Sigmoid colon (tissue), 6 donors: ENCODE measurements at regions not wholly inside any gene's neighbourhood (a gene's known extent, or its start where the extent isn't known, plus 50 kb on each side); places are given as distances from the start of the nearest gene placed in this dataset.

Experiments
- DNase-seq: peaks from one replicate; pipeline ENCODE4 v3.0.0-alpha.2; 2019
- H3K27ac ChIP-seq, 4 donors: fragments of 200-600 bp; sonication (generic); one replicate each; pipeline ENCODE4 v1.5.1; 2016 to 2019; ENCODE audit warnings: mild to moderate bottlenecking in 1 of 4
- H3K27me3 ChIP-seq, 3 donors: fragments of 200-600 bp; sonication (generic); one replicate each; pipeline ENCODE4 v1.5.1; 2019; ENCODE audit warnings: mild to moderate bottlenecking in 1 of 3
- H3K36me3 ChIP-seq, 4 donors: fragments of 200-600 bp; sonication (generic); one replicate each; pipeline ENCODE4 v1.5.1; 2016 to 2019
- H3K4me1 ChIP-seq, 4 donors: fragments of 200-600 bp; sonication (generic); one replicate each; pipeline ENCODE4 v1.5.1; 2017 to 2019
- H3K4me3 ChIP-seq, 4 donors: fragments of 200-600 bp; sonication (generic); one replicate each; pipeline ENCODE4 v1.5.1; 2017 to 2019; ENCODE audit warnings: mild to moderate bottlenecking in 2 of 4, moderate library complexity in 1 of 4
- H3K9me3 ChIP-seq, 4 donors: fragments of 200-600 bp in 3 of 4; sonication (generic) in 3 of 4; one replicate each; pipeline versions ENCODE4 v1.5.1 to v1.6.1; 2013 to 2019
- CTCF ChIP-seq, 4 experiments: fragments of 450-650 bp in 3 of 4; fragments of 200-600 bp in 1 of 4; IDR thresholded peaks; one replicate each; pipeline ENCODE4 v1.5.1; 2016 to 2019; ENCODE audit warnings: antibody characterized with exemption in 4 of 4, mild to moderate bottlenecking in 3 of 4, moderate library complexity in 2 of 4
- EP300 ChIP-seq, 4 donors: sonication (generic); formaldehyde crosslinking; IDR thresholded peaks; one replicate each; pipeline ENCODE4 v1.6.1; 2017; ENCODE audit warnings: antibody characterized with exemption in 4 of 4
- POLR2A ChIP-seq, 2 donors: fragments of 450-650 bp; IDR thresholded peaks; one replicate each; pipeline ENCODE4 v1.6.1; 2016; ENCODE audit warnings: antibody characterized with exemption in 2 of 2, mild to moderate bottlenecking in 2 of 2, moderate library complexity in 2 of 2
- POLR2AphosphoS5 ChIP-seq, 4 donors: sonication (generic); formaldehyde crosslinking; IDR thresholded peaks; one replicate each; pipeline ENCODE4 v1.6.1; 2017; ENCODE audit warnings: antibody characterized with exemption in 4 of 4
- WGBS, 2 donors: extraction: QIAGEN DNeasy Blood & Tissue Kit; methylation state at CpG; one replicate each; pipeline ENCODE4 v1.1.7; 2013; 5-methylcytosine and 5-hydroxymethylcytosine counted together
- intact Hi-C: fragments of 100-400 bp; cut with DNase I; formaldehyde crosslinking; loops from one replicate; pipeline ENCODE4 v1.15.1; 2023
- donor health status: healthy with polysubstance abuse.
- donor health status: healthy.

- Histone ChIP-seq H3K27me3 (peaks cover 0 to 8% (median 0%) of the 10 kb centered on the region in 3 donors), H3K27ac (no peak overlapping the region), H3K4me3 (no peak overlapping the region), H3K4me1 (peaks cover 0 to 4% (median 0%) of the 10 kb centered on the region in 4 donors), H3K9me3 (no peaks in the 10 kb centered on the region), H3K36me3 (no peaks in the 10 kb centered on the region)
- TF ChIP-seq CTCF (IDR thresholded peaks at IDR 0.05) (no peak), EP300 (IDR thresholded peaks at IDR 0.05) (no peak), POLR2A (IDR thresholded peaks at IDR 0.05) (no peak), POLR2AphosphoS5 (IDR thresholded peaks at IDR 0.05) (no peak)
- no peak for DNase-seq
- intact Hi-C loops: no loop called here
- 70 to 85% methylated on average over 9 of the region's 9 CpGs for WGBS, 2 donors
Measured at GRCh38 chr17:79382313-79382712, 228.5 kb downstream of the RBFOX3 start.

GRCh38 chr17:79379700-79380445 is 231.0 kb downstream of the RBFOX3 start:
- intact Hi-C loops: no loop called here

GRCh38 chr17:79377230-79377786 is 233.5 kb downstream of the RBFOX3 start:
- no peak overlapping the region for H3K27ac ChIP-seq
- H3K36me3 ChIP-seq: peaks cover 0 to 9% (median 0%) of the 10 kb centered on the region in 4 donors
- intact Hi-C loops: no loop called here
- H3K4me3 ChIP-seq: no peak overlapping the region
- no peak for TF ChIP-seq EP300 (IDR thresholded peaks at IDR 0.05)
- no peak for DNase-seq
- 56 to 68% methylated on average over 25 of the region's 25 CpGs for WGBS, 2 donors
- peaks cover 0 to 8% (median 0%) of the 10 kb centered on the region in 3 donors for H3K27me3 ChIP-seq
- H3K9me3 ChIP-seq: no peaks in the 10 kb centered on the region
- peaks cover 0 to 4% (median 0%) of the 10 kb centered on the region in 4 donors for H3K4me1 ChIP-seq

More at GRCh38 chr17:79379700-79380445, 231.0 kb downstream of the RBFOX3 start:
- TF ChIP-seq EP300 (IDR thresholded peaks at IDR 0.05): no peak
- no peak for TF ChIP-seq CTCF (IDR thresholded peaks at IDR 0.05)
- TF ChIP-seq POLR2AphosphoS5 (IDR thresholded peaks at IDR 0.05): no peak
- TF ChIP-seq POLR2A (IDR thresholded peaks at IDR 0.05): no peak
- Histone ChIP-seq H3K9me3 (no peaks in the 10 kb centered on the region), H3K4me3 (no peak overlapping the region), H3K4me1 (peaks cover 0 to 4% (median 0%) of the 10 kb centered on the region in 4 donors), H3K27ac (no peak overlapping the region), H3K27me3 (peaks cover 0 to 8% (median 0%) of the 10 kb centered on the region in 3 donors), H3K36me3 (no peaks in the 10 kb centered on the region)
- WGBS, 2 donors: 78 to 82% methylated on average over 21 of the region's 21 CpGs
- no peak for DNase-seq

- Histone ChIP-seq H3K36me3 (peaks cover 0 to 9% (median 0%) of the 10 kb centered on the region in 4 donors), H3K27me3 (no peaks in the 10 kb centered on the region), H3K4me1 (peaks cover 0 to 4% (median 0%) of the 10 kb centered on the region in 4 donors), H3K27ac (no peak overlapping the region), H3K9me3 (no peaks in the 10 kb centered on the region), H3K4me3 (no peak overlapping the region)
- DNase-seq: no peak
- WGBS, 2 donors: 65 to 66% methylated on average over 6 of the region's 6 CpGs
- TF ChIP-seq EP300 (IDR thresholded peaks at IDR 0.05) (no peak), CTCF (IDR thresholded peaks at IDR 0.05) (no peak)
- intact Hi-C loops: no loop called here
Measured at GRCh38 chr17:79374807-79375206, 236.0 kb downstream of the RBFOX3 start.

GRCh38 chr17:79374087-79374689 is 236.7 kb downstream of the RBFOX3 start:
- no peak overlapping the region for H3K27ac ChIP-seq
- WGBS, 2 donors: 76 to 86% methylated on average over 22 of the region's 22 CpGs
- H3K4me1 ChIP-seq: peaks cover 0 to 4% (median 0%) of the 10 kb centered on the region in 4 donors
- no peaks in the 10 kb centered on the region for H3K27me3 ChIP-seq
- TF ChIP-seq POLR2AphosphoS5 (IDR thresholded peaks at IDR 0.05) (no peak), CTCF (IDR thresholded peaks at IDR 0.05) (no peak), POLR2A (IDR thresholded peaks at IDR 0.05) (no peak), EP300 (IDR thresholded peaks at IDR 0.05) (no peak)
- H3K9me3 ChIP-seq: no peaks in the 10 kb centered on the region
- intact Hi-C loops: no loop called here
- peaks cover 0 to 9% (median 0%) of the 10 kb centered on the region in 4 donors for H3K36me3 ChIP-seq
- no peak for DNase-seq
- no peak overlapping the region for H3K4me3 ChIP-seq
